ENCODE measurements at regions not wholly inside any gene's neighbourhood (a gene's known extent, or its start where the extent isn't known, plus 50 kb on each side); places are given as distances from the start of the nearest gene placed in this dataset.

DNA sequence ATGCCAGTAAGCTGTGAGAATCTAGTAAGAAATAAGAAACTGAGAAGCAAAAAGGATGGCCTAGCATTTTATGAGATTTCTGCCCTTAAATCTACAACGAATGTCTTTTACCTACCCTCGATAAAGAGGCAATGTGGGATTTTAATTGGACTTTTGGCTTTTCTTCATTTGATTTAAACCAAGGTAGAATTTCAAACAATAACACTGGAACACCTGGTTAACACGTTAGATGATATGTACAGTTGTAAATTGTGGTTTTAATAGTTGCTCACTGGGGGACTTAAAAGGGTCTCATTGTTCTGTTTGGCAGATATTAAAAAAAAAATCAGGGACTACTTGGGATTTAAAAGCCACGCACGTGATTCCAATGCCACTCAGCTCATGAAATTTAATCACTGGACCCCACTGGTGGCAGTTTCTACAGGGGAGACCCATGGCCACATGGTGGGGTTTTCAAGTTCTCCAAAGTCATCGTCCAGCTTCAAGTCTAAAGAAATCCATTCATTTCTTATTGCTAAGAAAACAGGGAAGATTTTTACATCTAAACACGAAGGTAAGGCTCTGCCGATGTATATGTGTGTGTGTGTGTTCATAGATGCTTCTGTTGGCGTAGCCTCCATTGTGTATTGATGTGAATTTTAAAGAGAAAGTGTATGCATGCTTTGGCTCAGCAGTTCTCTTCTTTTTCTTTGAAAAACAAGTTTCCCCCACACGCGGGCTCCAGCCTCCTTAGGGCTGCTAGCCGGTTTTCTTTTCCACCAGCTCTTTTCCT is 588.6 kb upstream of the MKI67 start:
- no peaks in the 10 kb centered on the region for H3K27me3 ChIP-seq
- no peaks in the 10 kb centered on the region for H3K4me1 ChIP-seq
- TF ChIP-seq CTCF (IDR thresholded peaks at IDR 0.05) (no peak), POLR2A (IDR thresholded peaks at IDR 0.05) (no peak)
- H3K27ac ChIP-seq, result no peak overlapping the region
- H3K9me3 ChIP-seq, result no peaks in the 10 kb centered on the region
- no peaks in the 10 kb centered on the region for H3K36me3 ChIP-seq
- DNase-seq, result no peak
- intact Hi-C loops (cut with DNase I; ENCODE audit: low total_unique reads), result no loop called here
- no peak overlapping the region for H3K4me3 ChIP-seq

DNA sequence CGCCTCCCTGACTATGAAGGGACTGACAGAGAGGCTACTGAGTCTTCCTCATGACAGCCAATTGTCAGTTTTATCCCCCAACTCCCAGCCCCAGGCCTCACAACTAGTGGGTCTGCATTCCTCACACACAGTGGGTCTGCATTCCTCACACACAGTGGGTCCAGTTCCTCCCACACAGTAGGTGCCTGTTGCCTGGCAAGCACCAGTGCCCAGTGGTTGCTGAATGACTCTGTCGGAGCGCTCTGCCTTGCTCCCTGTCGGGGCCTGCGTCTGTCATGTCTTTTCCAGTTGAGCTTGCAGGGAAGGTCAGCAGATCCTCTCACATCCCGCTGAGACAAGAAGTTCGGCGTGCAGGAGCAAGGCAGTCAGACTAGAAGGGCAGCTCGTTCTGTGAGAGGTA is 590.0 kb upstream of the MKI67 start:
- H3K4me1 ChIP-seq, result no peaks in the 10 kb centered on the region
- no peak for DNase-seq
- H3K4me3 ChIP-seq, result no peak overlapping the region
- no peak overlapping the region for H3K27ac ChIP-seq
- no peaks in the 10 kb centered on the region for H3K36me3 ChIP-seq
- H3K27me3 ChIP-seq, result no peaks in the 10 kb centered on the region
- TF ChIP-seq POLR2A (IDR thresholded peaks at IDR 0.05), result no peak
- no peak for TF ChIP-seq CTCF (IDR thresholded peaks at IDR 0.05)
- no peaks in the 10 kb centered on the region for H3K9me3 ChIP-seq
- intact Hi-C loops (cut with DNase I; ENCODE audit: low total_unique reads), result no loop called here

GRCh38 chr10:128721963-128722445 is 595.8 kb upstream of the MKI67 start:
- Histone ChIP-seq H3K9me3 (no peaks in the 10 kb centered on the region), H3K36me3 (no peaks in the 10 kb centered on the region), H3K4me3 (no peak overlapping the region), H3K27ac (no peak overlapping the region), H3K27me3 (no peaks in the 10 kb centered on the region), H3K4me1 (no peaks in the 10 kb centered on the region)
- no peak for DNase-seq
- no peak for TF ChIP-seq POLR2A (IDR thresholded peaks at IDR 0.05)
- no peak for TF ChIP-seq CTCF (IDR thresholded peaks at IDR 0.05)
- intact Hi-C loops (cut with DNase I; ENCODE audit: low total_unique reads), result no loop called here

- TF ChIP-seq CTCF (IDR thresholded peaks at IDR 0.05), result no peak
- TF ChIP-seq POLR2A (IDR thresholded peaks at IDR 0.05), result no peak
- intact Hi-C loops (cut with DNase I; ENCODE audit: low total_unique reads), result no loop called here
- no peaks in the 10 kb centered on the region for H3K4me1 ChIP-seq
Observed at GRCh38 chr10:128722947-128723346, 596.7 kb upstream of the MKI67 start.

DNA sequence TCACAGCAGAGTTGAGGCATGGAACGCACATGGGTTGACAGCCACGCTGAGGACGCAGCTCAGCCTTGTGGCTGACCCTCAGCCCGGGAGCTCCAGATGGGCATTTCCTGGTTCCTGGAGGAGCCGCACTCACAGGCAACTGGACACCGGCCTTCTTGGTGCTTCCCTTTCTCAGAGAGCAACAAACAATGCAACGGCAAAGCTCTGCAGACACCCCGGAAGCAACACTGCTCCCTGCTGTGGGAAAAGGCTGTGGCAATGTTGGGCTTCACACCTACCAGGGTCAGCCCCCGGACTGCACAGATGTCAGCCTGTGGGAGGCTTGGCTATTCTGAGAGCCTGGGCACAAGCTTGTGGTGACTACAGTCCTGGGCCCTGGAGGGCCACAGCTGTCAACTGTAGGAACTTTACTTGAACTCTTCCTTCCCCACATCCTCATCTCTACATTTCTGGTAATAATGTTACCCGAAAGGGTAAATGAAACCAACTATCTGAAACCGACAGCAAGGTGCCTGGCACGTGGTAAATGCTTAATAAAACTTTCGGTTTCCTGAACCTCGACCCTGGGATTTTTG is 597.5 kb upstream of the MKI67 start:
- no peaks in the 10 kb centered on the region for H3K36me3 ChIP-seq

More at GRCh38 chr10:128722947-128723346, 596.7 kb upstream of the MKI67 start:
- Histone ChIP-seq H3K4me3 (no peak overlapping the region), H3K27ac (no peak overlapping the region), H3K27me3 (no peaks in the 10 kb centered on the region), H3K36me3 (no peaks in the 10 kb centered on the region), H3K9me3 (no peaks in the 10 kb centered on the region)
- no peak for DNase-seq

More for the DNA sequence above, 597.5 kb upstream of the MKI67 start:
- Histone ChIP-seq H3K4me1 (no peaks in the 10 kb centered on the region), H3K4me3 (no peak overlapping the region), H3K27me3 (no peaks in the 10 kb centered on the region), H3K27ac (no peak overlapping the region), H3K9me3 (no peaks in the 10 kb centered on the region)
- intact Hi-C loops (cut with DNase I; ENCODE audit: low total_unique reads), result no loop called here
- TF ChIP-seq POLR2A (IDR thresholded peaks at IDR 0.05) (no peak), CTCF (IDR thresholded peaks at IDR 0.05) (no peak)
- no peak for DNase-seq

All from uterus (tissue), 3 donors.